ENCODE measurements at regions not wholly inside any gene's neighbourhood (a gene's known extent, or its start where the extent isn't known, plus 50 kb on each side); places are given as distances from the start of the nearest gene placed in this dataset.

- TF ChIP-seq ZNF462 (CRISPR knock-in tag; IDR thresholded peaks at IDR 0.05) (no peak), EZH2 (IDR thresholded peaks at IDR 0.05; ENCODE audit: low read depth, unreplicated experiment) (no peak), STAT1 (IDR thresholded peaks at IDR 0.05; ENCODE audit: unreplicated experiment) (no peak), REST (IDR thresholded peaks at IDR 0.05; ENCODE audit: unreplicated experiment) (no peak), ZNF331 (CRISPR knock-in tag; IDR thresholded peaks at IDR 0.05; ENCODE audit: low read depth) (no peak), CREB1 (CRISPR knock-in tag; IDR thresholded peaks at IDR 0.05; ENCODE audit: low read depth) (no peak)
Observed at GRCh38 chr17:52737071-52737470, 578.6 kb upstream of the CA10 start (continued).

- no peaks in the 10 kb centered on the region for H3K36me3 Mint-ChIP-seq (ENCODE audit: low read depth)
- Histone ChIP-seq H3K4me2 (no peak overlapping the region), H3K4me3 (no peak overlapping the region), H3F3A (replicated peaks; ENCODE audit: low read depth) (no peaks in the 10 kb centered on the region), H3K27ac (ENCODE audit: low read depth) (no peak overlapping the region), H3K27me3 (ENCODE audit: insufficient read depth) (no peaks in the 10 kb centered on the region), H4K20me1 (replicated peaks; ENCODE audit: insufficient read depth) (no peaks in the 10 kb centered on the region), H3K36me3 (ENCODE audit: insufficient read depth) (no peaks in the 10 kb centered on the region), H3K79me2 (replicated peaks; ENCODE audit: insufficient read depth) (no peaks in the 10 kb centered on the region), H3K9me2 (ENCODE audit: insufficient read depth) (no peaks in the 10 kb centered on the region), H3K4me1 (ENCODE audit: insufficient read depth) (no peaks in the 10 kb centered on the region), H2AFZ (no peak overlapping the region)
- H3K4me3 Mint-ChIP-seq, result no peak overlapping the region
- ATAC-seq, result no peak
- DNase-seq (ENCODE audit: low spot score), result no peak
- H3K9me3 Mint-ChIP-seq, result no peaks in the 10 kb centered on the region; the same call in 2 of the 3 replicates
- H3K27ac Mint-ChIP-seq, result no peak overlapping the region
- no peaks in the 10 kb centered on the region for H3K4me1 Mint-ChIP-seq
- no peak for TF ChIP-seq REST (IDR thresholded peaks at IDR 0.05; ENCODE audit: unreplicated experiment)
- H3K27me3 Mint-ChIP-seq (ENCODE audit: insufficient read depth, low read depth, poor library complexity), result no peaks in the 10 kb centered on the region
Observed at GRCh38 chr17:52732841-52733240, 574.3 kb upstream of the CA10 start.

Data from GM23338 (cell line).